ENCODE measurements at regions not wholly inside any gene's neighbourhood (a gene's known extent, or its start where the extent isn't known, plus 50 kb on each side); places are given as distances from the start of the nearest gene placed in this dataset.

- H2AFZ ChIP-seq (ENCODE audit: low read depth, low read length), result no peak overlapping the region
- no peaks in the 10 kb centered on the region for H3F3A ChIP-seq (ENCODE audit: insufficient read depth, low read length, poor library complexity, severe bottlenecking)
- no peaks in the 10 kb centered on the region for H3K27me3 ChIP-seq (ENCODE audit: insufficient read depth, low read depth, low read length)
- H3K9me3 ChIP-seq (ENCODE audit: low read length), result no peaks in the 10 kb centered on the region
- H3K9ac ChIP-seq (ENCODE audit: low read length), result no peak overlapping the region
- no peak overlapping the region for H3K4me2 ChIP-seq (ENCODE audit: low read length)
- H3K4me3 ChIP-seq (ENCODE audit: low read length), result no peak overlapping the region
- H3K36me3 ChIP-seq (ENCODE audit: insufficient read depth, low read length), result no peaks in the 10 kb centered on the region
- TF ChIP-seq CTCF (IDR thresholded peaks at IDR 0.05; ENCODE audit: poor library complexity, severe bottlenecking), result no peak
- no peaks in the 10 kb centered on the region for H3K9me2 ChIP-seq (ENCODE audit: insufficient read depth, low read length)
- no peaks in the 10 kb centered on the region for H4K20me1 ChIP-seq (ENCODE audit: insufficient read depth)
- H3K79me2 ChIP-seq (replicated peaks; ENCODE audit: insufficient read depth, low read length), result no peaks in the 10 kb centered on the region
- no peak overlapping the region for H3K27ac ChIP-seq (ENCODE audit: low read length)
Observed at GRCh38 chr2:47315475-47315874, 53.6 kb upstream of the EPCAM start.

GRCh38 chr2:47313728-47314127 lies 55.4 kb upstream of the EPCAM start:
- Histone ChIP-seq H3K9ac (ENCODE audit: low read length) (no peak overlapping the region), H3K27ac (ENCODE audit: low read length) (no peak overlapping the region), H3K4me2 (ENCODE audit: low read length) (no peak overlapping the region), H3K9me2 (ENCODE audit: insufficient read depth, low read length) (no peaks in the 10 kb centered on the region), H3K27me3 (ENCODE audit: insufficient read depth, low read depth, low read length) (no peaks in the 10 kb centered on the region), H3K4me3 (ENCODE audit: low read length) (no peak overlapping the region), H3K79me2 (replicated peaks; ENCODE audit: insufficient read depth, low read length) (no peaks in the 10 kb centered on the region), H3K9me3 (ENCODE audit: low read length) (no peaks in the 10 kb centered on the region), H3F3A (ENCODE audit: insufficient read depth, low read length, poor library complexity, severe bottlenecking) (no peaks in the 10 kb centered on the region), H3K36me3 (ENCODE audit: insufficient read depth, low read length) (no peaks in the 10 kb centered on the region), H4K20me1 (ENCODE audit: insufficient read depth) (no peaks in the 10 kb centered on the region), H2AFZ (ENCODE audit: low read depth, low read length) (no peak overlapping the region)
- no peak for TF ChIP-seq CTCF (IDR thresholded peaks at IDR 0.05; ENCODE audit: poor library complexity, severe bottlenecking)
- no peak for TF ChIP-seq SMC3 (conservative IDR thresholded peaks at IDR 0.05; ENCODE audit: poor library complexity)
- TF ChIP-seq MXI1 (conservative IDR thresholded peaks at IDR 0.05; ENCODE audit: poor library complexity, severe bottlenecking), result no peak
- no peak for TF ChIP-seq EP300 (conservative IDR thresholded peaks at IDR 0.05; ENCODE audit: poor library complexity, severe bottlenecking)
- TF ChIP-seq REST (IDR thresholded peaks at IDR 0.05; ENCODE audit: borderline replicate concordance), result no peak
- no peak for TF ChIP-seq POLR2AphosphoS5 (IDR thresholded peaks at IDR 0.05)
- TF ChIP-seq RAD21 (conservative IDR thresholded peaks at IDR 0.05), result no peak
- TF ChIP-seq EZH2 (IDR thresholded peaks at IDR 0.05; ENCODE audit: borderline replicate concordance, insufficient read depth, low read length, poor library complexity, severe bottlenecking), result no peak
- no peak for TF ChIP-seq TAF1 (IDR thresholded peaks at IDR 0.05; ENCODE audit: low read depth)

All from neural cell (in vitro differentiated cells).